Keratinocyte (primary cell): ENCODE measurements at regions not wholly inside any gene's neighbourhood (a gene's known extent, or its start where the extent isn't known, plus 50 kb on each side); places are given as distances from the start of the nearest gene placed in this dataset.

Source experiments
- DNase-seq: peaks from one replicate; pipeline ENCODE4 v3.0.0-alpha.2; 2011; ENCODE audit warnings: low read depth, missing footprints, low spot score
- FAIRE-seq: peaks from 2 replicates; lab custom pipeline; 2011; peaks lifted over from hg19 to GRCh38; lab: Jason Lieb, UNC
- H2AFZ ChIP-seq: 2 replicates; pipeline ENCODE4 v1.6.0; 2012; ENCODE audit warnings: low read length, control low read depth, inconsistent platforms; ENCODE audit not compliant: control insufficient read depth
- H3K27ac ChIP-seq: 2 replicates; pipeline ENCODE4 v1.5.1; 2011; ENCODE audit warnings: low read length; ENCODE audit not compliant: control insufficient read depth, insufficient read depth
- H3K27me3 ChIP-seq: 3 replicates; pipeline ENCODE4 v1.6.0; 2011; ENCODE audit warnings: low read length; ENCODE audit not compliant: control insufficient read depth, insufficient read depth; ENCODE audit errors: extremely low read depth
- H3K36me3 ChIP-seq, 2 experiments: 2 replicates in 1 of 2; 3 replicates in 1 of 2; pipeline ENCODE4 v1.5.1; 2011; ENCODE audit warnings: low read length in 2 of 2, mild to moderate bottlenecking in 1 of 2; ENCODE audit not compliant: control insufficient read depth in 2 of 2, insufficient read depth in 2 of 2; ENCODE audit errors: extremely low read depth in 1 of 2
- H3K4me1 ChIP-seq: 3 replicates; pipeline ENCODE4 v1.5.1; 2011; ENCODE audit warnings: low read length; ENCODE audit not compliant: control insufficient read depth, insufficient read depth; ENCODE audit errors: extremely low read depth
- H3K4me2 ChIP-seq: 3 replicates; pipeline ENCODE4 v1.6.0; 2011; ENCODE audit warnings: low read depth, low read length; ENCODE audit not compliant: control insufficient read depth, insufficient read depth; ENCODE audit errors: extremely low read depth
- H3K4me3 ChIP-seq, 3 experiments: fragments of 200-600 bp in 1 of 3; sonication (generic) in 1 of 3; 2 replicates in 2 of 3; 3 replicates in 1 of 3; pipeline ENCODE4 v1.5.1; 2011 to 2016; ENCODE audit warnings: low read length in 3 of 3, mild to moderate bottlenecking in 3 of 3, control low read depth in 2 of 3, inconsistent platforms in 1 of 3, low read depth in 1 of 3, mixed read lengths in 1 of 3, mixed run types in 1 of 3, moderate library complexity in 1 of 3; ENCODE audit not compliant: control insufficient read depth in 2 of 3, insufficient read depth in 2 of 3; ENCODE audit errors: extremely low read depth in 1 of 3
- H3K79me2 ChIP-seq: 2 replicates; pipeline ENCODE4 v1.6.0; 2012; ENCODE audit warnings: low read length; ENCODE audit not compliant: control insufficient read depth, insufficient read depth
- H3K9ac ChIP-seq: 3 replicates; pipeline ENCODE4 v1.6.0; 2011; ENCODE audit warnings: low read length; ENCODE audit not compliant: control insufficient read depth, insufficient read depth; ENCODE audit errors: extremely low read depth
- H3K9me1 ChIP-seq: 3 replicates; pipeline ENCODE4 v1.6.0; 2011; ENCODE audit warnings: low read length; ENCODE audit not compliant: control insufficient read depth, insufficient read depth; ENCODE audit errors: extremely low read depth
- H3K9me3 ChIP-seq: 2 replicates; pipeline ENCODE4 v1.5.1; 2012; ENCODE audit warnings: low read depth, low read length; ENCODE audit not compliant: control insufficient read depth
- H4K20me1 ChIP-seq: 3 replicates; pipeline ENCODE4 v1.6.0; 2011; ENCODE audit warnings: low read length; ENCODE audit not compliant: control insufficient read depth, insufficient read depth; ENCODE audit errors: extremely low read depth
- EZH2 ChIP-seq: IDR thresholded peaks from one replicate; pipeline ENCODE4 v1.6.1; 2012; ENCODE audit warnings: inconsistent platforms, mild to moderate bottlenecking, low read length, moderate library complexity
- dilution Hi-C: fragments of 300-500 bp; cut with MboI; formaldehyde crosslinking; loops from one replicate; pipeline ENCODE4 v1.7.0; 2020; ENCODE audit warnings: low sequenced_read_pairs; ENCODE audit not compliant: extremely low pct_ligation_motif_present
- TF ChIP-seq, protein P1 (sequence below), 3 experiments: IDR thresholded peaks in 1 of 3; conservative IDR thresholded peaks in 1 of 3; optimal IDR thresholded peaks in 1 of 3; 2 replicates in 2 of 3; 3 replicates in 1 of 3; pipeline versions ENCODE3 to v1.5.1; 2011; ENCODE audit warnings: low read length in 3 of 3, mild to moderate bottlenecking in 3 of 3, moderate library complexity in 2 of 3, control low read depth in 1 of 3, inconsistent platforms in 1 of 3; ENCODE audit not compliant: insufficient read depth in 2 of 3; ENCODE audit errors: extremely low read depth in 1 of 3

DNA sequence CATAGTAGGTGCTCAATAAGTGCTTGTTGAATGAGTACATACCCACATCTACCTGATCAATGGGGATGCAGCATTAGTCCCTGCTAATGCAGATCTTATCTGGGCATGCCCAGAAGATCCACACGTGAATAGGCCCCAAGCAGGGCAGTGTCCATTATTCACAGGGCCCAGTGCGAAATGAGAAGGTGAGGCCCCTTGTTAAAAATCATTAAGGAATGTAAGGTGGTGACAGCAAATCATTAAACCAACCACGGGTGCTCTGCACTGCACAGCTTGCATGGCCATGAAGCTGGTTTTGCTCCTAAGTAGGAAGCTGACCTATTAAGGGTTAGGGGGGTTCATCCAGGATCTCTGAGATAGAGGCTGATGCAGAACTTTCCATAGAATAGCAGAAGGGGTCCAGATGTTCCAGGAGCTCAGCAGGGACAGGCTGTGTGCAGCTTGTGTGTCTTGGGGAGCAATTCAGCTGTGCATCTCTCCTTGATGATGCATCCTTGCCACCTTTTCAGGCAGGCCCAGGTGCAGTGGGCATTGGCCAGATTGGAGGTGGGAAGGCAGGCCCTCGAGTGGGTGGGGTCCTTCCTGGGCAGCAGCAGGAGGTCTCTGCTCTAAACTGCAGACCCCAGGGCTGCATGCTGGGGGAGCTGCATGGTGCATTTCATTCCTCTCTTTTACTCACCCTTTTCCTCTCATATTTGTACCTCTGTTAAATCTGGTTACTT, 231.3 kb upstream of the PWP1 start:
- Histone ChIP-seq H4K20me1 (no peaks in the 10 kb centered on the region), H3K4me1 (peaks cover 19% of the 10 kb centered on the region), H3K4me3 (no peak overlapping the region), H3K36me3 (no peaks in the 10 kb centered on the region), H3K9me1 (no peaks in the 10 kb centered on the region), H3K9ac (no peak overlapping the region), H3K27me3 (no peaks in the 10 kb centered on the region), H3K27ac (no peak overlapping the region), H3K79me2 (no peaks in the 10 kb centered on the region), H2AFZ (no peak overlapping the region), H3K4me2 (no peak overlapping the region), H3K9me3 (no peaks in the 10 kb centered on the region)
- TF ChIP-seq, protein P1, sequence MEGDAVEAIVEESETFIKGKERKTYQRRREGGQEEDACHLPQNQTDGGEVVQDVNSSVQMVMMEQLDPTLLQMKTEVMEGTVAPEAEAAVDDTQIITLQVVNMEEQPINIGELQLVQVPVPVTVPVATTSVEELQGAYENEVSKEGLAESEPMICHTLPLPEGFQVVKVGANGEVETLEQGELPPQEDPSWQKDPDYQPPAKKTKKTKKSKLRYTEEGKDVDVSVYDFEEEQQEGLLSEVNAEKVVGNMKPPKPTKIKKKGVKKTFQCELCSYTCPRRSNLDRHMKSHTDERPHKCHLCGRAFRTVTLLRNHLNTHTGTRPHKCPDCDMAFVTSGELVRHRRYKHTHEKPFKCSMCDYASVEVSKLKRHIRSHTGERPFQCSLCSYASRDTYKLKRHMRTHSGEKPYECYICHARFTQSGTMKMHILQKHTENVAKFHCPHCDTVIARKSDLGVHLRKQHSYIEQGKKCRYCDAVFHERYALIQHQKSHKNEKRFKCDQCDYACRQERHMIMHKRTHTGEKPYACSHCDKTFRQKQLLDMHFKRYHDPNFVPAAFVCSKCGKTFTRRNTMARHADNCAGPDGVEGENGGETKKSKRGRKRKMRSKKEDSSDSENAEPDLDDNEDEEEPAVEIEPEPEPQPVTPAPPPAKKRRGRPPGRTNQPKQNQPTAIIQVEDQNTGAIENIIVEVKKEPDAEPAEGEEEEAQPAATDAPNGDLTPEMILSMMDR (optimal IDR thresholded peaks at IDR 0.05 in 1 of 3, IDR thresholded peaks at IDR 0.05 in 1 of 3, conservative IDR thresholded peaks at IDR 0.05 in 1 of 3; ENCODE audit: extremely low read depth in 1 of 3, insufficient read depth in 2 of 3, low read length in 3 of 3): no peak
- TF ChIP-seq EZH2: no peak
- no peak for DNase-seq
- dilution Hi-C loops: no loop called here
- FAIRE-seq: no peak

- dilution Hi-C loops: no loop called here
- peaks cover 23% of the 10 kb centered on the region for H3K4me1 ChIP-seq
- H3K27ac ChIP-seq: no peak overlapping the region
- no peaks in the 10 kb centered on the region for H3K9me1 ChIP-seq
- H3K9ac ChIP-seq: no peak overlapping the region
- H3K9me3 ChIP-seq: no peaks in the 10 kb centered on the region
- no peaks in the 10 kb centered on the region for H3K27me3 ChIP-seq
- no peaks in the 10 kb centered on the region for H3K36me3 ChIP-seq
- H3K4me2 ChIP-seq: no peak overlapping the region
- peaks cover 2% of the 10 kb centered on the region for H3K79me2 ChIP-seq
- FAIRE-seq: no peak
- H4K20me1 ChIP-seq: no peaks in the 10 kb centered on the region
- DNase-seq: no peak
- TF ChIP-seq, protein P1 (optimal IDR thresholded peaks at IDR 0.05 in 1 of 3, IDR thresholded peaks at IDR 0.05 in 1 of 3, conservative IDR thresholded peaks at IDR 0.05 in 1 of 3; ENCODE audit: extremely low read depth in 1 of 3, insufficient read depth in 2 of 3, low read length in 3 of 3): no peak
- TF ChIP-seq EZH2: no peak
- H2AFZ ChIP-seq: no peak overlapping the region
- no peak overlapping the region for H3K4me3 ChIP-seq
Observed at GRCh38 chr12:107457362-107457935, 228.2 kb upstream of the PWP1 start.
